GM12878 (cell line): ENCODE measurements at regions not wholly inside any gene's neighbourhood (a gene's known extent, or its start where the extent isn't known, plus 50 kb on each side); places are given as distances from the start of the nearest gene placed in this dataset. TPM values are rescaled to one million over a fixed set of nuclear protein-coding genes. Genes with fewer than 3 reads are reported as not detected.

Experiments
- ATAC-seq: fragments of 200-7000 bp; cut with Tn5 transposase; 3 replicates; pipeline ENCODE4 v1.9.1; 2020; ENCODE audit warnings: mild to moderate bottlenecking, moderate library complexity
- BruUV-seq: library from RNA; stranded (reverse); fragments of 400-500 nt; replicated peaks from 2 replicates; lab custom pipeline; 2021; lab: Mats Ljungman, UMichigan
- CTCF ChIA-PET: fragments of 300-600 bp; sonication (Branson Sonifier 250); formaldehyde crosslinking; extraction: SDS; loops from one replicate; lab custom pipeline; 2021; ENCODE audit warnings: inconsistent platforms; lab: Yijun Ruan, JAX
- POLR2A ChIA-PET: fragments of 350-600 bp; formaldehyde crosslinking; extraction: SDS; loops from one replicate; lab custom pipeline; 2021; ENCODE audit warnings: inconsistent platforms; lab: Charles Lee
- RAD21 ChIA-PET: fragments of 300-600 bp; sonication (Branson Sonifier 250); formaldehyde crosslinking; loops from one replicate; lab custom pipeline; 2023; ENCODE audit warnings: antibody characterized with exemption; ENCODE audit not compliant: unreplicated experiment; lab: Charles Lee
- SMC1A ChIA-PET: fragments of 300-600 bp; sonication (Branson Sonifier 250); formaldehyde crosslinking; loops from one replicate; lab custom pipeline; 2023; ENCODE audit not compliant: unreplicated experiment, uncharacterized antibody; lab: Charles Lee
- DNase-seq: peaks from one replicate; pipeline ENCODE4 v3.0.0-alpha.2; 2011; ENCODE audit warnings: low read depth, low spot score
- FAIRE-seq: peaks from 3 replicates; lab custom pipeline; 2011; peaks lifted over from hg19 to GRCh38; lab: Jason Lieb, UNC
- H2AFZ ChIP-seq: 2 replicates; pipeline ENCODE4 v1.6.0; 2011; ENCODE audit warnings: low read depth, low read length, control low read depth; ENCODE audit not compliant: control insufficient read depth
- H3K27ac ChIP-seq: 2 replicates; pipeline ENCODE4 v1.5.1; 2011; ENCODE audit warnings: control low read depth; ENCODE audit not compliant: control insufficient read depth, insufficient read depth
- H3K27me3 ChIP-seq, 2 experiments: replicated peaks in 1 of 2; 2 replicates each; pipeline versions ENCODE4 v1.6.0 to v1.6.1; 2011; ENCODE audit warnings: low read length in 1 of 2; ENCODE audit not compliant: control insufficient read depth in 2 of 2, insufficient read depth in 2 of 2
- H3K36me3 ChIP-seq, 2 experiments: 2 replicates each; pipeline ENCODE4 v1.5.1; 2011; ENCODE audit warnings: low read length in 1 of 2; ENCODE audit not compliant: control insufficient read depth in 2 of 2, insufficient read depth in 2 of 2
- H3K4me1 ChIP-seq: 2 replicates; pipeline ENCODE4 v1.6.1; 2011; ENCODE audit warnings: mild to moderate bottlenecking, low read length, moderate library complexity, mixed read lengths; ENCODE audit not compliant: control insufficient read depth, insufficient read depth
- H3K4me2 ChIP-seq: 2 replicates; pipeline ENCODE4 v1.6.0; 2011; ENCODE audit warnings: control low read depth; ENCODE audit not compliant: control insufficient read depth, insufficient read depth
- H3K4me3 ChIP-seq: fragments of 200-600 bp; sonication (generic); 2 replicates; pipeline ENCODE4 v1.5.1; 2016
- H3K79me2 ChIP-seq: 2 replicates; pipeline ENCODE4 v1.6.0; 2011; ENCODE audit warnings: low read length; ENCODE audit not compliant: control insufficient read depth, insufficient read depth
- H3K9ac ChIP-seq: 2 replicates; pipeline ENCODE4 v1.8.0; 2011; ENCODE audit warnings: low read length, control low read depth, mixed read lengths; ENCODE audit not compliant: control insufficient read depth, insufficient read depth
- H3K9me3 ChIP-seq: replicated peaks from 3 replicates; pipeline ENCODE4 v1.5.1; 2011; ENCODE audit warnings: mild to moderate bottlenecking, low read length; ENCODE audit not compliant: control insufficient read depth, insufficient read depth
- H4K20me1 ChIP-seq: 2 replicates; pipeline ENCODE4 v1.6.0; 2011; ENCODE audit not compliant: control insufficient read depth, insufficient read depth
- BRCA1 ChIP-seq: IDR thresholded peaks from 2 replicates; pipeline ENCODE4 v1.6.1; 2011; ENCODE audit warnings: low read depth, low read length, improper control_type of control experiment
- CHD2 ChIP-seq: IDR thresholded peaks from 2 replicates; pipeline ENCODE4 v1.6.1; 2011; ENCODE audit warnings: low read depth, low read length, improper control_type of control experiment, borderline replicate concordance
- CREB1 ChIP-seq: IDR thresholded peaks from 2 replicates; pipeline ENCODE4 v1.6.1; 2012; ENCODE audit warnings: low read depth, mild to moderate bottlenecking, inconsistent platforms
- ETV6 ChIP-seq, 2 experiments: fragments of 450-650 bp in 1 of 2; IDR thresholded peaks in 1 of 2; conservative IDR thresholded peaks in 1 of 2; 2 replicates each; pipeline ENCODE4 v1.6.1; 2014; ENCODE audit warnings: antibody characterized with exemption in 1 of 2, borderline replicate concordance in 1 of 2, low read depth in 1 of 2, mild to moderate bottlenecking in 1 of 2, moderate library complexity in 1 of 2
- GABPA ChIP-seq: IDR thresholded peaks from 2 replicates; pipeline ENCODE4 v1.6.1; 2014; ENCODE audit warnings: antibody characterized with exemption, low read depth, mild to moderate bottlenecking, inconsistent platforms
- KDM1A ChIP-seq: fragments of 200-600 bp; sonication (generic); IDR thresholded peaks from 2 replicates; pipeline ENCODE4 v1.6.1; 2016; ENCODE audit warnings: borderline replicate concordance
- MEF2B ChIP-seq: fragments of 450-650 bp; IDR thresholded peaks from 2 replicates; pipeline ENCODE4 v1.6.1; 2018; ENCODE audit warnings: mild to moderate bottlenecking, moderate library complexity; ENCODE audit not compliant: partially characterized antibody, poor library complexity, severe bottlenecking
- MYC ChIP-seq: IDR thresholded peaks from 2 replicates; pipeline ENCODE4 v1.6.1; 2011; ENCODE audit warnings: mild to moderate bottlenecking, low read length, moderate library complexity, inconsistent platforms; ENCODE audit not compliant: insufficient read depth, insufficient replicate concordance, insufficient read length, severe bottlenecking
- NRF1 ChIP-seq: conservative IDR thresholded peaks from 2 replicates; pipeline ENCODE4 v1.6.1; 2011; ENCODE audit warnings: mild to moderate bottlenecking, low read depth, low read length, improper control_type of control experiment
- RFX5 ChIP-seq: IDR thresholded peaks from 2 replicates; pipeline ENCODE4 v1.6.1; 2011; ENCODE audit warnings: low read depth, low read length, improper control_type of control experiment
- STAT3 ChIP-seq: IDR thresholded peaks from 2 replicates; pipeline ENCODE4 v1.6.1; 2011; ENCODE audit warnings: low read depth, low read length, improper control_type of control experiment
- ZNF24 ChIP-seq: fragments of 450-650 bp; IDR thresholded peaks from 2 replicates; pipeline ENCODE4 v1.6.1; 2017; ENCODE audit warnings: antibody characterized with exemption, mild to moderate bottlenecking
- ZNF622 ChIP-seq: fragments of 450-650 bp; IDR thresholded peaks from 2 replicates; pipeline ENCODE4 v1.6.1; 2017; ENCODE audit warnings: mild to moderate bottlenecking, inconsistent platforms
- WGBS: methylation state at CpG from one replicate; pipeline ENCODE4 v1.1.6; 2016; ENCODE audit warnings: low lambda C conversion rate; ENCODE audit not compliant: insufficient replicate concordance, insufficient coverage; ENCODE audit errors: missing lambda C conversion rate; 5-methylcytosine and 5-hydroxymethylcytosine counted together
- in situ Hi-C: fragments of 300-500 bp; cut with MboI; formaldehyde crosslinking; loops from 9 replicates; pipeline ENCODE4 v1.14.3; 2018; ENCODE audit warnings: mixed read lengths
- intact Hi-C: fragments of 100-400 bp; cut with micrococcal nuclease; formaldehyde crosslinking; loops from one replicate; pipeline ENCODE4 v1.14.2; 2022; ENCODE audit not compliant: unreplicated experiment
- small RNA-seq: library from RNA; depleted of rRNA; stranded (forward); fragments of <200 nt; gene quantifications from one replicate; pipeline ENCODE3, GENCODE V24; 2014
- TF ChIP-seq, protein P1 (sequence below): fragments of 450-650 bp; conservative IDR thresholded peaks from 2 replicates; pipeline ENCODE4 v1.6.1; 2017; ENCODE audit warnings: mild to moderate bottlenecking, moderate library complexity
- TF ChIP-seq, protein P2 (sequence below): IDR thresholded peaks from 2 replicates; pipeline ENCODE4 v1.6.1; 2011; ENCODE audit warnings: borderline replicate concordance, low read depth, mild to moderate bottlenecking, moderate library complexity, mixed read lengths, low read length; ENCODE audit not compliant: insufficient read depth; ENCODE audit errors: extremely low read length

DNA sequence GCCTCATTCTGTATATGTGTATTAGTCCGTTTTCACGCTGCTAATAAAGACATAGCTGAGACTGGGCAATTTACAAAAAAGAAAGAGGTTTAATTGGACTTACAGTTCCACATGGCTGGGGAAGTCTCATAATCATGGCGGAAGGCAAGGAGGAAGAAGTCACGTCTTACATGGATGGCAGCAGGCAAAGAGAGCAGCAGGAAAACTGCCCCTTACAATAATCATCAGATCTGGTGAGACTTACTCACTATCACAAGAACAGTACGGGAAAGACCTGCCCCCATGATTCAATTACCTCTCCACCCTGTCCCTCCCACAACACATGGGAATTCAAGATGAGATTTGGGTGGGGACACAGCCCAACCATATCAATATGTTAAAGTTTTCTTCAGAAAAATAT is 49.8 kb upstream of the GPBP1 start:
- TF ChIP-seq, protein P1, sequence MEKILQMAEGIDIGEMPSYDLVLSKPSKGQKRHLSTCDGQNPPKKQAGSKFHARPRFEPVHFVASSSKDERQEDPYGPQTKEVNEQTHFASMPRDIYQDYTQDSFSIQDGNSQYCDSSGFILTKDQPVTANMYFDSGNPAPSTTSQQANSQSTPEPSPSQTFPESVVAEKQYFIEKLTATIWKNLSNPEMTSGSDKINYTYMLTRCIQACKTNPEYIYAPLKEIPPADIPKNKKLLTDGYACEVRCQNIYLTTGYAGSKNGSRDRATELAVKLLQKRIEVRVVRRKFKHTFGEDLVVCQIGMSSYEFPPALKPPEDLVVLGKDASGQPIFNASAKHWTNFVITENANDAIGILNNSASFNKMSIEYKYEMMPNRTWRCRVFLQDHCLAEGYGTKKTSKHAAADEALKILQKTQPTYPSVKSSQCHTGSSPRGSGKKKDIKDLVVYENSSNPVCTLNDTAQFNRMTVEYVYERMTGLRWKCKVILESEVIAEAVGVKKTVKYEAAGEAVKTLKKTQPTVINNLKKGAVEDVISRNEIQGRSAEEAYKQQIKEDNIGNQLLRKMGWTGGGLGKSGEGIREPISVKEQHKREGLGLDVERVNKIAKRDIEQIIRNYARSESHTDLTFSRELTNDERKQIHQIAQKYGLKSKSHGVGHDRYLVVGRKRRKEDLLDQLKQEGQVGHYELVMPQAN: no peak
- no peak for TF ChIP-seq MYC
- no peak for TF ChIP-seq MEF2B
- TF ChIP-seq ETV6 (conservative IDR thresholded peaks at IDR 0.05 in 1 of 2, IDR thresholded peaks at IDR 0.05 in 1 of 2; ENCODE audit: borderline replicate concordance in 1 of 2, low read depth in 1 of 2): no peak
- no peak for TF ChIP-seq KDM1A
- no peak for TF ChIP-seq CREB1
- TF ChIP-seq STAT3: no peak
- no peak for TF ChIP-seq GABPA
- TF ChIP-seq CHD2: no peak
- TF ChIP-seq, protein P2, sequence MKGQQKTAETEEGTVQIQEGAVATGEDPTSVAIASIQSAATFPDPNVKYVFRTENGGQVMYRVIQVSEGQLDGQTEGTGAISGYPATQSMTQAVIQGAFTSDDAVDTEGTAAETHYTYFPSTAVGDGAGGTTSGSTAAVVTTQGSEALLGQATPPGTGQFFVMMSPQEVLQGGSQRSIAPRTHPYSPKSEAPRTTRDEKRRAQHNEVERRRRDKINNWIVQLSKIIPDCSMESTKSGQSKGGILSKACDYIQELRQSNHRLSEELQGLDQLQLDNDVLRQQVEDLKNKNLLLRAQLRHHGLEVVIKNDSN: no peak
- TF ChIP-seq ZNF24: no peak
- no peak for TF ChIP-seq BRCA1
- TF ChIP-seq RFX5: no peak
- no peak for TF ChIP-seq NRF1
- TF ChIP-seq ZNF622: no peak
- no peak overlapping the region for H3K4me3 ChIP-seq
- SMC1A ChIA-PET: no interaction called here
- no peak for ATAC-seq
- no peaks in the 10 kb centered on the region for H3K27me3 ChIP-seq
- intact Hi-C loops (no loop called here), in situ Hi-C loops (no loop called here)
- RAD21 ChIA-PET: no interaction called here
- FAIRE-seq: no peak
- no peak overlapping the region for H2AFZ ChIP-seq
- no peaks in the 10 kb centered on the region for H3K79me2 ChIP-seq
- no peaks in the 10 kb centered on the region; the same call in 2 of the 3 replicates for H3K9me3 ChIP-seq
- no peaks in the 10 kb centered on the region for H3K4me1 ChIP-seq
- H3K36me3 ChIP-seq: no peaks in the 10 kb centered on the region
- no peak overlapping the region for H3K9ac ChIP-seq
- CTCF ChIA-PET: no interaction called here
- BruUV-seq: no TSS peak
- no peak overlapping the region for H3K4me2 ChIP-seq
- no peak overlapping the region for H3K27ac ChIP-seq
- H4K20me1 ChIP-seq: no peaks in the 10 kb centered on the region
- DNase-seq: no peak
- WGBS: 46% methylated on average over 5 of the region's 5 CpGs
- POLR2A ChIA-PET: no interaction called here

Small RNA genes lying in the stretch of these regions (small RNA-seq; reads per million reads assigned to genes)
- not detected for gene AC034244.1
